ENCODE measurements at regions not wholly inside any gene's neighbourhood (a gene's known extent, or its start where the extent isn't known, plus 50 kb on each side); places are given as distances from the start of the nearest gene placed in this dataset.
"Not testable (repeated sequence)": the region's sequence is repeated elsewhere in the genome, so short reads cannot be mapped to it uniquely, and the experiment has no call there.

DNA sequence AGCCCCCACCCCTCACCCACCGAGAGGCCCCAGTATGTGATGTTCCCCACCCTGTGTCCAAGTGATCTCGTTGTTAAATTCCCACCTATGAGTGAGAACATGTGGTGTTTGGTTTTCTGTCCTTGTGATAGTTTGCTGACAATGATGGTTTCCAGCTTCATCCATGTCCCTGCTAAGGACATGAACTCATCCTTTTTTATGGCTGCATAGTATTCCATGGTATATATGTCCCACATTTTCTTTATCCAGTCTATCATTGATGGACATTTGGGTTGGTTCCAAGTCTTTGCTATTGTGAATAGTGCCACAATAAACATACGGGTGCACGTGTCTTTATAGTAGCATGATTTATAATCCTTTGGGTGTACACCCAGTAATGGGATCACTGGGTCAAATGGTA is 79.2 kb downstream of the PXDC1 start:
- not testable (repeated sequence) for DNase-seq

DNA sequence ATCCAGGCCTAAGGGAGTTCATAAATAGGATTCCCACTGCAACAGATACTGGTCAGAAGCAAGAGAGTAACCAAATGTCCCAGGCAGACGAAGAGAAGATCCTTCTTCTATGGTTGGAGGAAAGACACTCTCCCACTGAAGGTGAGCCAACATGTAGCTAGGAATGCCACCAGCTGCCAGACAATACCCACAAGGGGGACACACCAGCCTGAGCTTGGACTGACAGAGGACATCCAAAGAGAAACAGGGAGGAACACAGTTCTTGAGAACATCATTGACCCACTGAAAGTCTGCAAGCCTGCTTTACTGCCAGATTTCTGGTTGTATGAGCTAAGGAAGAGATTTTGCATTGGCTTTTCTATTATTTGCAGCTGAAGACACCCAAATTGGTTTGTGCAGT is 80.1 kb downstream of the PXDC1 start:
- no peak for DNase-seq

DNA sequence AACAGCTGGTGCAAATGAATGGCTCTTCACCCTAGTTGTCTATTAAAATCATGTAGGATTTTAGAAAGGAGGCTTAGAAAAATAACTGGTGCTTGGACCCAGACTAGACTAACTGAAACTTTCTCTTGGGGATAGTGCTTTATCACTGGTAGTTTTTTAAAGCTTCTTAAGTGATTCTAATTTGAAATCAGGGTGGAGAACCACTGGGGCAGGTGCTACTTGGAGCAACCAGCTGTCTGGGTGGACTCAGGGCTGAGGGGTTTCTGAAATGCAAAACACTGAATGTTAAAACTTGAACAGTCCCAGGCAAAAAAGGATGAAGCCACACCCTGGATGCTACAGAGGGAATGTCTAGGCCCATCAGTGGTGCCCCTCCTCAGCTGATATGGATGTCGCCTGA is 81.2 kb downstream of the PXDC1 start:
- no peak for DNase-seq

DNA sequence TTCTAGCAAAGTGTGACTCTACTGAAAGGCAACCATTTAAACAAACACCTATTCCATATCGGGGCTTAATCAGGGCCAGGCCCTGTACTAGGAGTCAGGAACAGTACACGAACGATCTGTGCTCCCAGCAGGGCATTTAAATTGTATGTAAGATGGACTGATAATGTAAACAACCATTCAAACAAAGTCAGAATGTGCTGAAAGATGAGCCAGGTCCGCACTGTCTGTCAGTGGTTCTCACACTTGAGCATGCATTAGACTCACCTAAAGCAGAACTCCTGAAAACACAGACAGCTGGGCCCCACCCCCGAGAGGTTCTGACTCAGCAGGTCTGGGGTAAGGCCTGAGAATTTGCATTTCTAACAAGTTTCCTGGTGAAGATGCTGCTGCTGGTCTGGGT is 81.6 kb downstream of the PXDC1 start:
- no peak for DNase-seq

DNA sequence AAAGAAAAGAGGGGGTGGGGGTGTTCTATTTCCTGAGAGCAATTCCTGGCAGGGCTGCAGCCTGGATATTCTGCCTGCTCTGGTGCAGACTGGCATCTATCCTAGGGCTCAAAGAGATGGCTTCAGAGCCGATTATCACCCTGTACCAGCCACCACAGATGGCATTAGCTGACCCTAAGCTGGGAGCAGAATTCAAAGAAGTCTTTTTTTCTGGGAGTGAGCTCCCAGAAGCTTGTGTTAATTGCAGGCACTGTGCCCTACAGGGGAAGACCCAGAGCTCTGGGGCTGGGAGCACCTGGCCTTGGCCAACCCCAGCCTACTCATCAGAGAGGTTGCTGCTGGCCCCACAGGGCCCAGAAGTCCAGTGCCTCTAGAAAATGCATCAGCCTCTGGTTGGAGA is 85.9 kb downstream of the PXDC1 start:
- DNase-seq: no peak

DNA sequence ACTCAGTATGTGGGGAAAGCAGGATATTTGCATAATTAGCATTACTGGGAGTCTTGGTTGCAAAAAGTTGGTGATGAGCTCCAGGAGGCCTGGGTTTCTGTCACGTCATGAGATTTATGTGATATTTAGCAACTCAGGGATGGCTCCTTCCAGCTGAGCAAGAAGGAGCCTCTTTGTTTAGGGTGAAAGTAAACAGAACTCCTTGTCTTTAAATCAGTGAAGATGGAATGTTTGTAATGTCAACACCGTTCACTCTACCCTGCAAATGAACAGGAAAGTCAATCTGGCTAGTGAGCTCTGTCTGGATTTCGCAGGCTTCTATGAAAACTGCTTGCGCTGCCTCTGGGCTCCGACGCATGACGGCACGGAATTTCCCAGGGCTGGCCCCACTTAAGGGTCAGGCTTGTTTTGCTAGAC is 86.9 kb downstream of the PXDC1 start:
- DNase-seq: no peak

DNA sequence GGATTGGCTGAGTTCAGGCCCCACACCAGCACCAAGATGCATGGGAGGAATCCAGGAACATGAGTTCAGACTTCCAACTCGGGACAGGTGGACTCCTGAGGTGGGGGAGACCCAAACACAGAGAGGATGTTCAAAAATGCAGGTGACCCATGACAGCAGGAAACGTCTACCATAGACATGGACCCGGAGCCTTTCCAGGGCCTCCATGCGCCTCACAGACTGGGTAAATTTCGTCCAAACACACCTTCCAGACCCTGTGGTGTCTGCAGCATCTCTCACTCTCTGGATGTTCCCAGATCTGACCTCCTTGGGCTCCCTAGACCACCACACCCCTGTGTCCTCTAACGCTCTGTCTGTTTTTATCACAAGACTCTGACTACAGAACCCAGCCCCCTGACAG is 87.7 kb downstream of the PXDC1 start:
- DNase-seq: no peak

DNA sequence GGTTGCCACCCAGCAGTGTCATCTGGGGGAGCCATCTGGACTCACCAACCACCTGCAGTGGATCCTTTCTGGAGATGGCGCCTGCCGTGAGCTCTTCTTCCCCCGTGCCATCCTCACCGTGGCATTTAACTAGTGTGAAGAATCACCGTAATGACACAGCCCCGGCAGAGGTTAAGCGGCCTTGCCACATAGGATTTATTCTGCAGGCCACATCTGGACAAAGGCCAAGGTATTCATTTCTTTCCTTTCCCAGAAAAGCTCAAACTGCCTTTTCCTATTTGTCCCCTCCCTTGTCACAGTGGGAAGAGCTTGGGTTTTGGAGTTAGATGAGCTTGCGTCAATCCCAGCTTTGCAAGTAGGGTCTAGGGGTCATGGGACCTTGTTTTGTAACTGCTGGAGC is 88.4 kb downstream of the PXDC1 start:
- no peak for DNase-seq

DNA sequence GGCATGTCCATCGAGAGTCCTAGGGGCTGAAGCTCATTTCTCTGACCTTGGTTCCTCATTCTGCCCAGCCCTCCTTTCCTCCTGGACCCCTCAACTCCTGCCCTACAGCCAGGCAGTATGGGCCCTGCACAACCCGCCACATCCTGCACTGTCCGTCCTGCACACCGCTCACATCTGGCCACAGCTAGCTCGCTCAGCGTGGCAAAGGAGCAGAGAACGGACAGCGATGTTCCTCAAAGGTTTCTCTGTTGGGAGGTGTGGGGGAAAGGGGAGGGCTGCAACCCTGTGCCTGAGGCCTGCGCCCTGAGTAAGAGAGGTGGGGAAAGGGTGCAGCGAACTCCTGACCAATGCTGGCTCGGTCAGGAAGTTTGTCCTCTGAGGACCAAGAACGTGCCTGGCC is 90.1 kb downstream of the PXDC1 start:
- no peak for DNase-seq

DNA sequence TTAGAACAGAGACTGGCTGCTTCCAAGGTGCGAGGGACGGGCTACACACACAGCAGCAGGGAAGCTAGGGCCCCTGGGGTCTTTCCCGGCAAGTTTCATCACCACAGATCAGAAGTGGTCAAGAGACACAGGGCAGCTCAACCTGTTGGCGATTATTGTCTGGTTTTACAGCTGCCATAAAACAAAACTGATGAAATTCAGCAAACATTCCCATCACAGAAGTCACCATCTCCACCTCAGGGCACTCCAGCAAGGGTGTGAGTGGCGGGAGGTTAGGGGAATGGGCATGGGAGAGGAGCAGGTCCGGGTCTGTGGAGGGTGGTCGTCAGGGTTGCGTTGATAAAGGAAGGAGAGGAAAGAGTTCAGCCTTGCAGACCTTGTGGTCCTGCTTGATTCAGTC is 91.0 kb downstream of the PXDC1 start:
- no peak for DNase-seq

DNA sequence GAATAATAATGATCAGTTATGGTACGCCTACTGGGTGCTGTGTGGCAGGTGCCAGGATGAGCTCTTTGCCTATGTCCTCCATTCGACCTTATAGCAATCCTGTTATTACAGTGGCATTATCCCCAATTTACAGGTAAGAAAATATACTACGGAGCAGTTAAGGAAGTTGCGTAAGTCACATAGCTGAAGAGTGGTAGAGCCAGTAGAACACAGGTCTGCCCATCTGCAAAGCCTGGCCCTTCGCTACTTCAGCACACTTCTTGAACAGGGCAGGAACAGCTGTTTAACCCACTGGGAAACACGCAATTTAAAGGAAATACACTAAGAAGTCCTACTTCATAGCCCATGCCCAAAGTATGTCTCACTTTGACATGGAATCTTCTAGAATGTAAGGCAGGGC is 91.8 kb downstream of the PXDC1 start:
- no peak for DNase-seq

DNA sequence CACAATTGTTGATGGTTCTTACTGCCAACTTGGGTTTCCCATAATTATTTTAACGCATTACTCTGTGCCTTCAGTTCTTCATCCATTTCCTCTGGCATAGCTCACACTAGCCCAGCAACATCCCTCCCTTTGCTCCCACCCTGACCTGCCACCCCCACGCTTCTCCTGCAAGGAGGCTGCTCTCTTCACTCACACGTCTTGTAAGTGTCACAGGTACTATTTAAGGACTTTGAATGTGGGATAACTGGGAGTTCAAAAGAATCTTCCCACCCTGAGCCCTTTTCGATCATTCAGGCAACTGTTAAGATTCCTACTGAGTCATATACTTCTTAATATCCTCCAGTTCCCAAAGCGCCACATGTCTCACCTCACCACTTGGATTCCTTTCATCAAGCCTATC is 95.4 kb downstream of the PXDC1 start:
- no peak for DNase-seq

DNA sequence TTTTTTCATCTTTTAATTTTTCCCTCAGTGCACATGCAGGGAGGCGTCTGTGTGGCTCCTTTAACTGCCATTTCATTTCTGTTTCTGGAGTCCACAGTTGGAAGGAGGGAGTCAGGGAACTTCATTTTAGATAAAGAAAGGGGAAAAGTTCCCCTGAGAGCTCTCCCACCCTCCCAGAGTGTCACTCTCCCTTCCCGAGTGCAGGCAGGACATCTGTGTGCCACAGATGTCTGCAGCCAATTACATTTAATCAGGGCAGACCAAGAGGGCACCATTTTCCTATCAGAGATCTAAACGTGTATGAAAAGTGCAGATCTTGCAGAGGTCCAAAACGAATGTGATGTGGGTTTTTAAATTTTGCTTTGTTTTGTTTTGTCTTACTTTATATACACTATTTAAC is 96.6 kb downstream of the PXDC1 start:
- no peak for DNase-seq

DNA sequence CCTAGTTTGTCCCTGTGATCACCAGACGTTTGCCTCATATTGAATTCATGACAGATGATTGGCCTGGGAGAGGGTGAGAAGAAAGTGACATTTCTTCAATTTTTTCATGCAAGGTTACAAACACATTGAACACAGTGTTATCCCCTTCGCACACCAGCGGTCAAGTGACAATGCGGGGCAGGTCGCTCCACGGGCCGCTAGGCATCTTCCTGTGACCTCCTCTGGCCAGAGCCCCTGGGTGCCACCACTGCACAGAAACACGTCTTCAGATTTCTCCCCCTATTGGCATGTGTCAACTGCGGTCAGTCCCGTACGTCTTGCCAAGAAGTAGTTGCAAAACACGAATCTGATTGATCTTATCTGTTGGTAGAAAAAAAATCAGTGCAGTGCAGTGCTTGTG is 97.1 kb downstream of the PXDC1 start:
- DNase-seq: no peak

DNA sequence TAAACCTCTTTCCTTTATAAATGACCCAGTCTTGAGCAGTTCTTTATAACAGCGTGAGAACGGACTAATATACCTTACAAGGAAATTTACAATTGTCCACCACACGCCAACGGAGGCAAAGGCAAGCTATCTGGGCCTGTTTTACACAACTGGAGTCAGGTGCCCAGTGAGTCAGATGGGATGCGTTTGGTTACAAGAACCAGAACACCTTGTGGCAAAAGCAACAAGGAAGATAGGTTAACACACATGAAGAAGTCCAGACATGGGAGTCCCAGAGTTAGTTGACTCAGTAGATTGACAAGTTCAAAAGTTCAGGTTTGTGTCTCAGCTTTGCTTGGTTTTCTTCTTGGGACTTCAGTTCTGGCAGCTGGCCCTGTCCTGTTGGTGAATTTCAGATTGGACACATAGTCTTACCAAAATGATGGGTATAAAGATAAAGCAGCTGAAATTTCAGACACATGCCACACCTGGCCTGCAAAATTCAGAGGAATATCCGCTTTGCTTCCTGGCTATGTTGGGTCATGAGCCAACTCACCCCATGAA is 97.9 kb downstream of the PXDC1 start:
- DNase-seq: no peak

DNA sequence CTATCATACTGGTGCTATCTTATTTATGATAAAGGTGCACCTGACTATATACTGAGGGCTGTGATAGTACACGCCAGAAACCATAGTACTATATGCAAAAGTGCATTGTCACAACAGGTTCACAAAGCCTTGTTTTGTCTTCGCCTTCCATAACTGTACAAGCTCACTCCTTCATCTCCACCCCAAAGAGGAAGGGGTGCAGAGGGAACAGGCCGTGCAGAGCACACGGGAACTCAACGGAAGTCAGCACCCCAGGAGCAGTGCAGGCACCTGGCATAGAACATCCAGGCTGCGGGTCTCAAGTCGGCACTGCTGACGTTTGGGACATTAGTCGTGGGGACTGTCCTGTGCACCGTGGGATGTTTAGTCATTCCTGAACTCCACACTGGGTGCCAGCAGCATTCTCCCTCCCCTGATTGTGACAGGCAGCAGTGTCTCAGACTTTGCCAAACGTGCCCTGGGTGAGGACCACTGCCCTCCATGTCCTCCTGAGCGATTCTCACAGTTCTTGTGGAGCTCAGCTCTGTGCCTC is 99.7 kb downstream of the PXDC1 start:
- DNase-seq: no peak

DNA sequence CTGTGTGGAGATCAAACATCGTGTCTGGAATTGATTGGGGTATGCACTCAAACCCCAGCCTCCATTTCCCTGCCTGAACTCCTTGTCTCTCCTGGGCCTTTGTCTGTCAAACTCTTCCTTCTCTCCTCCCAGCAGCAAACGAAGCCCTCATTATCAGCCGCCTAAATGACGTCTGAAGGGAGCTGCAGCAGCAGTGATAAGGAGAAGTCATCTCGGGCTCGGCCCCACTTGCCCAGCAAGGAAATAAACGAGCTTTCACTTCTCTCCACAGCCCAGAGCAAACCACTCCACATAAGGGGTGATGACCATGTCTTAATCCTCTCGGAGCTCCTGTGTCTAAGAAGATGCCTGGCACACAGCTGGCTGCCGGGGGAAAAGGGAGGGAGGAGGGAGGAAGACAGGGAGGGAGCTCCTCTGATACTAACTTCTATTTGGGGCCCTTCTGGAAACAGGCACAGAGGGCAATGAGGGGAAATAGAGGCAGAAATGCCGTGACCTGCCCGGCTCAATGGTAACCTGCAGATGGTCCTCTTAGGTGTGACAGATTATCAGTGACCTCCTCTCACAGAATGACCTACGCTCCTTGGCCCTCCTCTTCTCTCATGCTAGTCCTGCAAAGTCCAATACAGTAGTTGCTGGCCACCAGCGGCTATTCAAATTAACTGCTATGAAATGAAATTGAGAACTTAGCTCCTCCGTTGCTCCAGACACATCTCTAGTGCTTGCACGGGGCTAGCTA is 100.4 kb downstream of the PXDC1 start:
- no peak for DNase-seq

DNA sequence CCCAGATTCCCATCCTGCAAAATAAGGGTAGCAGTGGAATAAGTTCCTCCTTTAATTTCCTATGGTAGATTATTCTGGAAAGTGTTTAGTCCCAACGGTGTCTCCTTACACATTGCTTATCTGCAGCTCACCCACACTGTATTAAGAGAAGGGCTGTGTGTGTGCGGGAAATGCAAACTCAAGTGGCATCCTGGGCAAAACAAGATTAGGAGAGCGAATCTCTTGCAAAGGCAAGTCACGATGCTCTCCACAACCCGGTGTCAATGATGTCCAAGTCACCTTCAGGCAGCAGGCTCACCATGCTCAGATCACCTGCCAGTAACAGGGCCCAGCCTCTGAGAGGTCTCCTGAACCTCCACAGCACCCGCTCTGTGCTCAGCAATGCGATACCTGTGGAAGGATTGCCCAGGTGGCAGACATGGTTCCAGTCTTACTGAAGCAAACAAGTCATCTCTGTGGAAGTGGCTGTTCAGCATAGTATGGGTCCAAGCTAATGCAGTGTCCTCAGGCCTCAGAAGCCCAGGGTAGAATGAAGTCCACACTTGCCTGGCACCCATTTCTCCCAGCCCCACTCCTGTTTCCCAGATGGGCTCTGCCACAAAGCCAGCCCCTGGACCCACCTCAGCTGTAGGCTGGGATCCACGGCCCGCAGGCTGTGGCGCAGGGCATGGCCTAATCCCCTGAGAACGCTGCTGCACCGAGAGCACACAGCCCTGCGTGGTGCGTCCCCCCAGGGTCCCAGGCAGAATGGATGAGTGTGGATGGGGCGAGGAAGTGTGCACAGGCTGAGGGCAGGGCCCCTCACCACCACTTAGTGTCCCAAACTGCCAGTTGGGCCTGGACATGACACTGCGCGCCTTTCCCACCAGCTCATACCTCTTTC is 101.2 kb downstream of the PXDC1 start:
- DNase-seq: no peak

DNA sequence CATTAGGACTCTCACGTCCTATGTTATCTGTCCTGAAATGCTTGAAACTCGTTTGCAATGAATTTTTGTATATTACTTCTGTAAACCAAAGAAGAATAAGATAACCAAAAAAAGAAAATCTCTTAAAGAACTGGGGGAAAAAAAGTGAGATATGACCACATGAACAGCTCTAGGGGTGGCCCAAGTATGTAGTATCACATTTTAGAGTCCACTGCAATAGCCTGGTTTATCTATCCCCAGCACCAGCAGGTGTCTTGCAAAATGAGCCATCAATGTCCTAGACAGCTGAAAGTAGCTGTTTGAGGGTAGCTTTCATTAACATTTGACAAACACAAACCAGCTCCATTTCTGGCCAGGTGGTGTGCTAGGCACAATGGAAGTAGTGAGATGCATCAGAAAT is 102.8 kb downstream of the PXDC1 start:
- DNase-seq: no peak

DNA sequence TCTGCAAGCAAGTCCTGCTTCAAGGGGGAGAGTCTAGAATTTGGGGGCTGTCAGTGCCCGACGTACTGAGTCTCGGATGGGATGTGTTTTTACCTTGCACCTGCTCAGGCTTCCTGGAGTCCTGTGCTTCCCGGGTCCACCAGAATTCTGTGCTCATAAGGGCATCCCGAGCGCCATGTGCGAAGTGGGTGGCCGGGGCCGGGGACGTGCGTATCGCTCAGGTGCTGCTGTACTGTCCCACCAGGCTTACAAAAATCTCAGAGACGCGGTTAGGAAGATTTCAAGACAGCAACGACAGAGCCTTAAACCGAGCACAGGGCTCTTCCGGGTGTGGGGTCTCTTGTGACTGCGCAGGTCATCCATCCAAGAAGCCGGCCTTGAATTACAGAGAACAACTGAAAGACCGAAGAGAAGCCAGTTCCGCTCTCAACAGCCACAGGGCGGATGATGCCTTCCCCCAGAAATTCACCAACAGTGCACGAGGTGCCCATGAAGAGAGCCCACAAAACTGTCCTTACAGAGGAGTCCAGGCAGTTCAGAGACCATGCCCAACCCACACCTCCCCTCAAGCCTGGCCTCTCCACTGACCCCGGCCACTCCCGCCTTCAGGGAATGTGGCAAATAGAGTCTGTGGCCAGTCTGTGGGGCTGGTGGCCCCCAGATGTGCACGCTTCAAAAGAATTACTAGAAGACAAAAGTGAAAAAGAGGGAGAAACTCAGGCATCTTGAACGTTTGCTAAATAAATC is 104.7 kb downstream of the PXDC1 start:
- no peak for DNase-seq

DNA sequence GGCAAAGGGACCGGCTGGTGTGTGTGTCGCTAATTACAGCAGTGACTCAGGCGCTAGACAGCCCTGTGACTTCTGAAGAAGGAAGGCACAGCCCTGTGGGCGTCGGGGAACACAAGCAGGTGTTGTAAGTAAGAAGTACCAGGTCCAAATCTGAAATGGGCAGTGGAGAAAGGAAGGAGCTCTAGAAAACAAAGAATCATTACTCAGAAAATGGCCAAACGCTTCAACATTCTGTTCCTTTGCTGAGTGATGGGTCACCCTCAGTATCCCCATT is 106.8 kb downstream of the PXDC1 start:
- no peak for DNase-seq

DNA sequence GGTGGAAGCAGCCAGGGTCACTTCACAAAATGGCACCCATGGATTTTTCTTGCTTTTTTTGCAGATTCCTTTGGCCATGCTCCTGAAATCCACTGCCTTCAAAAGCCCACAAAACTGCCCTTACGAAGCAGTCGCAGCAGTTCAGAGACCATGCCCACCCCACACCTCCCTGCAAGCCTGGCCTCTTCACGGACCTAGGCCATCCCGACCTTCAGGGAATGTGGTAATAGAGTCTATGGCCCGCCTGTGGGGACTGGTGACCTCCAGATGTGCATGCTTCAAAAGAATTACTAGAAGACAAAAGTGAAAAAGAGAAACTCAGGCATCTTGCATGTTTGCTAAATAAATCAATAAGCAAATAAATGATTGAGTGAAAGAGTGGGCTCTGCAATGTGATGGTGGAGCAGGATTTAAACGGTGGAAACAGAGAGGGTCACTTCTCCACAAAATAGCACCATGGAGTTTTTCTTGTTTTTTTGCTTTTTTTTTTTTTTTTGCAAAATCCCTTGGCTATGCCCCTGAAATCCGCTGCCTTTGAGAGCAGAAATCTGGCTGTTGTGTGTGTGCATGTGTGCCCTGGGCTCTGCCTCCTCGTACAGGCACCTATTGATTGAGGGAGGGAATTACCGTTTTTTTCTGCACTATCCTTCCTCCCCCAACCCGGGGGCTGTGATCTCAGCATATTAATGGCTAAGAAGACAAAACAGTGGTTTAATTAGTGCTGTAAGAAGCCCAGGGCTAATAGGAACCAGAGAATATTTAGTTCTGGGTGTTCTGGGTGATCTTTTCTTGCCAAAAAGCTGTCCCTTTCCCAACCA is 107.4 kb downstream of the PXDC1 start:
- no peak for DNase-seq

DNA sequence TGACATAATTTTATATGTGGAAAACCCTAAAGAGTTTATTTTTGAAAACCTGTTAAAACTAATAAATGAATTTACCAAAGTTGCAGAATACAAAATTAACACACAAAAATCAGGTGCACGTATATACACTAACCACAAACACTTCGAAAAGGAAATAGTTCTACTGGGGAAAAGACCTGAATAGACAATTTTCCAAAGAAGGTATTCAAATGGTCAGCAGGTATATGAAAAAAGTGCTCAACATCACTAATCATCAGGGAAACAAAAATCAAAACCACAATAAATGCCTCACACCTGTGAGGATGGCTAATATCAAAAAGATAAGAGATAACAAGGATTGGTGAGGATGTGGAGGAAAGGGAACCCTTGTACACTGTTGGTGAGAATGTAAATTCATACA is 110.6 kb downstream of the PXDC1 start:
- DNase-seq: no peak

All from AML-193 (cell line).